NOMO-1 treated with dmso at 0.1 percent for 144 hours (cell line): ENCODE measurements at regions not wholly inside any gene's neighbourhood (a gene's known extent, or its start where the extent isn't known, plus 50 kb on each side); places are given as distances from the start of the nearest gene placed in this dataset.

ENCODE experiments used
- DNase-seq: peaks from one replicate; lab custom pipeline; 2025; ENCODE audit not compliant: unreplicated experiment; lab: John Stamatoyannopoulos, UW

DNA sequence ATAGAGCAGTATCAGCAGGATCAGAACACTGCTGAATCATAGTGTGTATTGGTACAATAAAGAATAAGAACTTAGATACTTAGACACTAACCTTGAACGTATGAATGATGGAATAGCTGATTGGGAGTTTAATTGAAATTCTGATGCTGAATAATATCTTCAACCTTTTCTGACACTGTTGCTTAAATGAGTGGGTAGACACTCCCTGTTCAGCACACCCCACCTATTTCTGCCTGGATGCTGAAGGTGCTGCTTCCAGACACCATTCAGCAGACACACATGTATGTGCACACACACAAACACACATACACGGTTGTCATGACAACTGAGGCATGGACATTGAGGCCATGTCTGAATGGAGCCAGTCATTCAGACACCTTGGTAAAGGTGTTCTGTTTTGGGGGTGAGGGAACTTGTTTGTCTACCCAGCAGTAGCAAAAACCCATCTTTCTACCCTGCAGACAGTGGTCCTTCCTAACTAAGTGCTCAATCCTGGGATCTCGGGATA, 54.3 kb downstream of the TMEM215 start:
- DNase-seq: no peak

DNA sequence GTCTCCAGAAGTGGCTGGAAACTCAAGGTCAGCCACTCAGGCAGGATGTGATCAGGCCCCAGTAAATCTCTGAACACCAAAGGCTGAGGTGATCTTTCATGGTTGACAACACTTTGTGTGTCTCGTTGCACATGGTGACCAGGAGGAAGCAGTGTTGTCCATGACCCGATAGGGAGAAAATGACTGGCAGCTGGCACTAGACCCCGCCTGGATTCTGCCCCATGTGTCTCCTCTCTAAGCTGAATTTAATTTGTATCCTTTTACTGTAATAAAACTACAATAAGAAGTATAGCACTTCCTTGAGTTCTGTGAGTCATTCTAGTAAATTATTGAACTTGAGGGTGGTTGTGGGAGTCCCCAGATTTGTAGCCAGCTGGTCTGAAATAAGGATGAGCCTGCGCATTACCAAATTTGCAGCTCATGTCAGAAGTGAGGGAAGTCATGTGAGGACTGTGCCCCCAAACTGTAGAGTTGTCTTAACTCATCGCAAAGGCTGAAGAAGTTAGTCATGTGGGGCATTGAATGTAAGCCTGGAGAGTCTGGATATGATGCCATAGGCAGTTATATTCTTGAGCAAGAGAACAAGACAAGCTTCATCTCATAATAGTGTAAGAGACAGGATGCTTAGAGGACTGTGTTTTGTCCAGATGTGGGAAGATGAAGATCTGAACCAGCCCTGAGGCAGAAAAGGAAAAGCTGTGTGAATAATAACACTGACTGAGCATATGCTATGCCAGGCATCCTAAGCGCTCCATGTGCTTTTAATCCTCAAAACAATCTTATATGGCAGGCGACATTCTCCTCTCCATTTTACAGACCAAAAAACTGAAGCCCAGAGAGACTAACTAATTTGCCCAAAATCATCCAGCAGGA, 55.9 kb downstream of the TMEM215 start:
- DNase-seq: no peak

DNA sequence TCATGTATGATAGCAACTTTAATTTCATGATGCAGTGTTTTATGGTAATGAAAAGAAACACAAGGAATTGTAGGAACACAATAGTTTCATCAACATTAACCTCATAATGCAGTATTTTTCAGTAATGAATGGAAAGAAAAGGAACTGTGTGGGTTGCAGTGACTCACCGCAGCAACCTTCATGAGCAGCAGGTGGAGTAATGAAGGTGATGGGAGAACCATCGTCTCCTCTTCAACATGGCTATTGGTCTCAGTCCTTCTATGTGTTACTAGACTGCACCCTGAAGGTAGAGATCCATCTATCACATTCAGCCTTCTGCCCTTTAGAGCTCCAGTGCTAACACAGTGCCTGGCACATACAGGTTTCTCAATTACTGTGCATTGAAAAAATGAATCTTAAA, 58.0 kb downstream of the TMEM215 start:
- no peak for DNase-seq

DNA sequence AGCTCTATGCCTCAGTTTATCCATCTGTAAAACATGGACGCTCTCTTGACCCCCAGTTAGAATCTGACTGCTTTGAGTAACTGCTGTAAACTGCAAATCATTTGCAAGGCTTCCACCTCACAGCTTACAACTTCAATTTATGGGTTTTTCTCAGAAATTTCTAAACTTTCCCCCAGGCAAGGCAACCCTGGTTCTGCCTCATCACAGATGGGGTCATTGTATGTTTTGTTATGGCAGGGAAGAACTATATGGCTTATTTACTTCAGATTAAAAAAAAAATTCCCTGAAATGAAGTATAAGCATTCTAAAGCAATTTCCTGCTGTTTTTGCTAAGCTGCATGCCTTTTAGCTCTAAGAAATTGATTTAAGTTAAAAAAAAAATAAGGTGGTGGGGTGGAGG, 60.0 kb downstream of the TMEM215 start:
- DNase-seq: no peak

DNA sequence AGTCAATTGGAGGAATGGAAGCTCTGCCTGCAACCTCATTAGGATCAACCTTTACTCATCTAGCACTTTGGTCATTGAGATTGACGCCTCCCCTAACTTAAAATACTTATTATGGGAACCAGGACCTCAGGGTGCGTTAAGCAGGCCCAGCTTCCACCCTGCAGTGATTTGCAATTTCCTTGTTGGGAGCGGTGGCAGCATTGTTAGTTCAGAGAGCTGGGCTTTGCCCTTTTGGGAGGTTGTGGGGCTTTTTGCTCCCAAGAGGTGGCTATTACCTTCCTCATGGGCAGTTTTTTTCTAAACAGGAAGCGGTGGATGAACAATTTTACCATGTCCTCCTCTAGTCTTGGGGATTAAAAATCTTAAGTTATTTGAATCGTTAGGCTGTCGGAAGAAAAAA, 60.9 kb downstream of the TMEM215 start:
- DNase-seq: no peak

DNA sequence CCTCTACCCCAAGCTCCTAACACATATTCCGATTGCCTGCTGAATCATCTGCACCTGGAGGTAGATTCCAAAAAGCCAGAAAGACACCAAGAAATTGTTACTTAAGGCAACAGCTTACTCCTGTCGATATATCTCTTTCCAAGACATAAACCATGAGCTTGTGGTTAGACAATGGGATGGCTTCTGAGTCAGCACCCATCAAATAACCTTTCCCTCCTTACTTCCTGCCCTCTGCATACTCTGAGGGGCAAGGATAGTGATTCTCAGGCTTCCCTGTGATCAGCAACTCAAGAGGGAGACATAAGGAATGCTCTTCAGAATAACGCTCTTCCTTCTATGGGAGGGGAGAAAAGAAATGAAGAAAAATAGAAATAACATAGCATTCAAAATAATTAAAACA, 70.9 kb downstream of the TMEM215 start:
- no peak for DNase-seq

DNA sequence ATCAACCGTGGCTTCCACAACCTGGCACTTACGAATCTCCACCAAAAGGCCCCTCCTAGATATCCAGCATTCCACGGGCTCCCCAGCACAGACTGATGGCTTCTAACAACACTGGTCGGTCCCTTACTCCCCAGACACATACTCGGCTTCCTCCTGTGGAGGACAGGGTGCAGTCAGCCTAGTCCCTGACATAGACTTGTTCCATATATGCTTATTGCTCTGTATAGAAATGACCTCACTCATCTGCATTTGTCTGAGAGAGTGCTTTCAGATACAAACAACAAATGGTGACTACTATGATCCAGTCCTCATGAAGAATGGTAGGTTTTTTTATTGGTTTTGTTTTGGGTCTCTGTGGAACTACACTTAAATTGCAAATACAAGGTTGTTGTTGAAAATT, 72.4 kb downstream of the TMEM215 start:
- no peak for DNase-seq

DNA sequence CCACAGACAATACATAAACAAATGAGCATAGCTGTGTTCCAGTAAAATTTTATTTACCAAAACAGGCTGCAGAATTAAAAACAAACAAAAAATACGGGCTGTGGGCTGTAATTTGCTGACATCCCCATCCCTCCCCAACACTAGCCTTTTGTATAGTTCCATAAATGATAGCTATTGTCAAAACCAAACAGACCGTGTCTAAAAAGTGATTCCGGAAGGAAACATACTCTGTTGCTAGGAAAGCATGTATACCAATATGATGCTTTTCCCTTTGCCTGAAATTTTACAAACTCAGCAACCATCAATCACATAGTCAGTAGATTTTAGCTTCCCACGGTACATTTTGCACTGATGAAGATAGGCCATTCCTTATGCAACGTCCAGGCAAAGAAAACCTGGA, 80.0 kb downstream of the TMEM215 start:
- DNase-seq: no peak

DNA sequence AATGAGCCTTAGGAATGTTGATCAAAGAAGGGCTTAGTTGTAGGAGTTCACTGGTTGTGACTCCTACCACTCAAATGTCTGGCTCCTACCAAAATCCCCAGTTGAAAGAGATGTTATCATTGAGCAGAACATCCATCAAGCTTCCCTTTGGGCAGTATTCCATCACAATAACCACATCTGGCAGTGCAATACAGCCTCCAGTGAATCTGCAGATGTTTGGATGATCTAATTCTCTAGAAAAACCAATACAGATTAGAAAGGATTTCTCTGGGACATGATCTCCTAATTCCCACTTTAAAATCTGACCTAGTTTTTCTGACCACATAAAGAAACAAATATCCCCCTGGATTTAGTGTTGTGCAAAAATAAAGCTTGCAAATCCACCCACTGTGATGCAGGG, 81.6 kb downstream of the TMEM215 start:
- DNase-seq: no peak

DNA sequence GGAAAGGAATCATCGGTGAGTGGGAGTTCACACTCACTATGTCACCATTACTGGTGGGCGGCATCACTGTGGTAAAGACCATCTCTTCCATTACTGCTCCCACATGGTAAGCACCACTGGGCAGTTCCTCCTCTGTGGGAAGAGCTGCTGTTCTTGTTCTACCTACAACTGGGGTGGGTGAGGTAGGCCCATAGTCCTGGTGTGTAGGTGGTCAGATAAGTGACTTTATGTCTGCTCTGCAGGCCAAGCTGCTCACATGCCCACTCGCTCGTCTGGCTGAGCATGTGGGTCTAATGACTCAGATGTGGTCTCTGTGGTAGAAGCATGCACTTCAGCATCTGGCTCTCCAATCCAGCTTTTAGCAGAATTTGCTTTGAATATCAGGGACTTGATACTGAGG, 82.9 kb downstream of the TMEM215 start:
- no peak for DNase-seq

DNA sequence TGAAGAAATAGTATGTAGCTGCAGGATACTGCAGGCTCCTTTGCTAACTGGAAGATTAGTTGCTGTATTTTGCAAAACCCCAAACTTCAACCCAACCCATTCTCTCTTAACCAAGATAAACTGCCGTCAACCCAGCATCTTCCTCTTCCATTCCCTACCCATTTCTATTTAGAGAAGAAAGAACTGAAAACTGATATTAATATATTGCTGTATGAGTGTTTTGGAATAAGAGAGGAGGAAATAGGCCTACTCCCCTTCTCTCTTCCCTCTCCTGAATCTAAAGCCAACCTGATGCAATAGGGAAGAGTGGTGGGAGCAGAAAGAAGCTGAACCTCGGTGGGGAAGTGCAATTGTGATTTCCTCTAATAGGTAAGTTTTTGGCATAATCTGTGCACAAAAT, 83.7 kb downstream of the TMEM215 start:
- no peak for DNase-seq

DNA sequence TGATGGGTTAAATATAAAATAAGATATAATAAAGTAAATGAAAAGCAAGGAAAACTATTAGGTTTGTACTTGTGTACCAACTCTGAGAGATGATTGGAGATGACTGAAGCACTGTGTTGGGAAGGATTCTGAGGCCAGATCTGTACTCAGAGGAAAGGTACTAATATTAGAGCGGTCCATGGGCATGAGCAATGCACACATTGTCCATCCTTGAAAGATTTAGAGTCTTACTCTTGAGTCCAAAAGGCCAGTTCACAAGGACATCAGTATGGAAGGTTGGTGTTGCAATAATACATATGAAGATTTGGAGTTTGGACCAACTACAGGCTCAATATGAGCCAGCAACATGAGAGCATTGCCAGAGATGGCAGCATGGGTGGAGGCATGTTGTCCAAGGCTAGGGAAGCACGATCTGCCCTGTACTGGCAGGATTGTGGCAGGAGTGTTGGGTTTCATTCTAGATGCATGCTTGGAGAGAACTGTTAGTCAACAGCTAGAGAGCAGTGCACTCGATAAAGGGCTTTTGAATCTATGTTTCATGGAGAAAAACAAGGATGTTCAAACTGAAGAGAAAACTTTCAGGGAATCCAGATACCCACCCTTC, 84.4 kb downstream of the TMEM215 start:
- DNase-seq: no peak

DNA sequence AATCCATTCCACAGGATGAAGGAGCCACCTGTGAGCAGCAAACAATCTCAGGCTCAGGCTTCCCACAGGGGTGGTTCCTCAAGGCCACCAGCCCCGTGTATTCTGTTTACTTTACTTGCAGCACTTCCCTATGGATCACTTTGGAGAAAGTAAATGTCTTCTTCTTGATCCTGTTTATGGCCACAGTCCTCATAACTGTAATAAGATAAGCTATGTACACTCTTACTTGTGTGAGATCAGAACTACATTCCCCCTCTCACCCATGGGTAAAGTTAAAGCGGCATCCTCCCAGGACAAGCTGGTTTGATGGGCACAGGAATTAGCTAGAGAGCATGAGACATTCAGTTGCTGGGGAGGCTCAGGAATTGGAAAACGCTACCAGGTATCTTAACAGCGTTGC, 86.1 kb downstream of the TMEM215 start:
- DNase-seq: no peak

DNA sequence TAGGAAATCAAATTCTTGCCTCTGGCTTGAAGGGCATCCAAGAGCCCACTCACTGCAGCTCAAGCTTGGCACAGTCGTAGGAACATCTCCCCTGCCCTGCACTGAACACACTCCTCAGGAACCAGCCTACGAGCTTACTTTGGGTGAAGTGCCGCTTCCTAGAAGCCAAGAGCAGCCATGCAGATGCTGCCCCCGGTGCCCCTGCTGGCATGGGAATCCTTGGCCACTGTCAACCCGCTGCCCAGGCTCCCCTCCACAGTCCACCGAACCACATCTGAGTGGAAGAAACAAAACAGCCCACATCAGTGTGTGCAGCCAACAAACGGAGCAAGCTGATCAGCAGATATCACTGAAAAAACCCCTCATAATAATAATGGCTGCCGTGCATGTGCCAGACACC, 89.8 kb downstream of the TMEM215 start:
- no peak for DNase-seq

DNA sequence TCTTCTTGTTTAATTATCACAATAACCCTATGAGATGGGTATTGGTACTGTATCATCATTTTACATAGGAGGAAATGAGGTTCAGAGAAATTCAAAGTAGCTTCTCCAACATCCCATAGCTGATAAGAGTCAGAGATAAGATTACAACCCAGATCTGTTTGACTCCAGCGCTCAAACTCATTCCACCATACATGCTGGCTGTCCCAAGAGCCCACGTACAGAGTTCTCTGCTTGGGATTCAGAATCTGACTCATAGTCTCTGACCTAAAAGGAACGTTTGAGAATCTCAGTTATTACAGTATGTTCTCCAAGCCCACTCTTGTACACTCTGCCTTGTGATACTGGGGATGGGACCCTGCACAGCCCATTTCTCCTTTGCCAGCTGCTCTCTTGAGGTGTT, 90.2 kb downstream of the TMEM215 start:
- DNase-seq: no peak

DNA sequence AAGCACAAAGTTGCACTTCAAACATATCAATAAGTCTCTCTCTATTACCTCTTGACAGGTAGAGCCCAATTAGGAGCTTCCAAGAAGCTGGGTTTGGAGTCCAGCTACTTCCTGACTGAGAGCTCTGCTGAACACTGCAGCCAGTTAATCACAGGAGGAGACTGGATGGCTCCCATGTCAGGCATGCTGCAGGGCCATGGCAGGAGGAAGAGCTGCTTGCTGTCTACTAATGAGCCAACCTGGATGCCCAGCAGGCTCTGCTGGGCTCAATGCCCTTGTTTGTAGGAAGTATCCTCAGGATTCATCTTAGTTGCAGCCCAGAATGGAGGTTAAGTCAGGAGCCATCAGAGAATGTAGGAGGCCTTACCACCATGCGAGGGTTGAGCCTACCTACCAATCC, 91.9 kb downstream of the TMEM215 start:
- DNase-seq: no peak

DNA sequence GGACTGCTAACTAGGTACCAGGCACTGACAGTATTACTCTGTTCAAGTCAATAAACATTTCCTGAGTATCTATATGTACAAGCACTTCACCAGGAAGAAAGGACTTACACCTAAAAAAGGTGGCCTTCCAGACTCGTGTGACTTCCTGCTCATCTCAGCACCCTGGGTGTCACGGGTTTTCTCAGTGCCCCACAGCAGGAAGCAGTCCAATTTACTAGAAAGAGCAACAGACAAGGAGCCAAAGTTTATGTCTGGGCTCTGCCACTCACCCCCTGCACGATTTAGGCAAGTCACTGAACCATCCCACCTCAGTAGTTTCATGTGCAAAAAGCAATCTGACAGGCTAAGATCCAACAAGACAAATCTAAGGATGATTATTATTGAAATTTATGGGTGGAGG, 92.4 kb downstream of the TMEM215 start:
- no peak for DNase-seq

DNA sequence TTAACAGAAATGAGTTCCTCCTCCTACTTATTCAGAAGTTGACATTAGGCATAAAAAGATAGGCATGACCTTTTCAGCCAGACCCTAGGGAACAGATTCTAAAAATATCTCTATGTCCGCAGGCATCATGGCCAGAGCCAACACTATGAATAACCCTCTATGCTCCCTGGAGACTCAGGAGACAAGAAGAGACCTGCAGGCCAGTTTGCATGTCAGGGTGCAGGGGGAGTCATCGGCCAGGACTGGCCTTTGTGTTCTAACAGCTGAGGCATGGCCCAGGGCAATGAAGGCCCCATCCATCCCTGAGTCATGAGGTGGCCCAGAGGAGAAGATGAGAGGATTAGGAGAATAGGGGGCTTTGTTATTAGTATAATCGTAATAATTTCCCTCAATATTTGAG, 93.8 kb downstream of the TMEM215 start:
- no peak for DNase-seq

DNA sequence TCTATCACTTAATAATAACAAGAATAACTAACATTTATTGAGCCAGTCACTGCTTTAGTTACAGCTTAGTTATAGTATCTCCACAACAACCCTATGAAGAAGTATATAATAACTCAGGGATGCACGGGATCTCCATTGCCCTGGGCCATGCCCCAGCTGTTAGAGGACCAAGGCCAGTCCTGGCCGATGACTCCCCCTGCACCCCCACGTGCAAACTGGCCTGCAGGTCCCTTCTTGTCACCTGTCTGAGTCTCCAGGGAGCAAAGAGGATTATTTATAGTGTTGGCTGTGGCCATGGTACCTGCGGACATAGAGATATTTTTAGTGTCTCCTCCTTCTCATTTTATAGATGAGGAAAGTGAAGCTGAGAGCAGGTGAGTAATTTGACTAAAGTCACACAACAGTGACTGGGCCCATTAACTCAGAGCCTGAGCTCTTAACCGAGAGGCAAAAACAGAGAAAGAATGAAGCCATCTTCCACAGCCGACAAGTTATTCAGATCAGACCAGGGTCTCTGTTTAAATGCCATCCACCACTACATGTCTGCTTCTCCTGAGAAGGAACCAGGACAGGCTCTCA, 94.4 kb downstream of the TMEM215 start:
- no peak for DNase-seq

DNA sequence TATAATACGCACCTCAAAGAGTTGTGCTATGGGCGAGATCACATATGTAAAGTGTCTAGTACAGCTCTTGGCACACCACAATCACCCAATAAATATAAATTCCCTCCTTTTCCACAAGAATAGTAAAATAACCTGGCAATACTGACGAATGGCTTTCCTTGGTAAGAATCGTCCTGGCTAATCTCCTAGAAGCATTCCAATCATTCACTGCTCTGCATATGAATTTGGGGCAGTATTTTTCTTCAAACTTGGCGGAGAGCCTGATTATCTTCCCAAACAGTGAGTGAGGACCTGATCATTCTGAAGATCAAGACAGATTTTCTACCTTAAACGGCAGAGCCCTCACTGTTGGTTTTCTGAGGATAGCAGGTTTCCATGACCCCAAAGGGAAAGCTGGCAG, 96.0 kb downstream of the TMEM215 start:
- no peak for DNase-seq

DNA sequence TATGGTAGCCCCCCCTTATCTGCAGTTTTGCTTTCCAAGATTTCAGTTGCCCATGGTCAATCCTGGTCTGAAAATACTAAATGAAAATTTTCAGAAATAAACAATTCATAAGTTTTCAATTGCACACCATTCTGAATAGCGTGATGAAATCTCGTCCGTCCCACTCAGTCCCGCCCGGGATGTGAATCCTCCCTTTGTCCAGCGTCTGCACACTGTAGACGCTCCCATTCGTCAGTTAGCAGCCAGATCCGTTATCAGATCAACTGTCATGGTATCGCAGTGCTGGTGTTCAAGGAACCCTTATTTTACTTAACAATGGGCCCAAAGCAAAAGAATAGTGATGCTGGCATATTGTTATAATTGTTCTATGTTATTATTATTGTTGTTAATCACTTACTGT, 98.6 kb downstream of the TMEM215 start:
- no peak for DNase-seq

DNA sequence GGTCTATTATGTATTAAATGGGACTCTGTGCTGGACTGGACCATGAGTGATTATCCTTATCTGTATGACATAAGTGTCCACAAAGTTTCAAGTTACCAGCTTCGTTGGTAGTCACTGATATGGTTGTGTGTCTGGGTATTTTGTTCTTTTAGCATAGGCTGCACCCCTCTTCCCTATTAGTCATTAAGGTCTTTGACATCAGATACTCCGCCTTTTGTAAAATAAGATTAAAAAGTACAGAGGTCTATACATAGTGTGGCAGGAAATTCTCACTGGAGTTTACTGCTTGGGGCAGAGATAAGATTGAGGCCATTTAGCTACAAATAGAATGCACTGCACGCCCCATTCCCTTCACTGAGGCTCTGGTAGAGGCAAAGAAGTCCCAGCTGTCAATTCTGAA, 99.4 kb downstream of the TMEM215 start:
- no peak for DNase-seq
